ENCODE measurements at regions not wholly inside any gene's neighbourhood (a gene's known extent, or its start where the extent isn't known, plus 50 kb on each side); places are given as distances from the start of the nearest gene placed in this dataset.

GRCh38 chr4:11817088-11817487, 388.4 kb upstream of the HS3ST1 start (continued):
- TF ChIP-seq RBM34 (IDR thresholded peaks at IDR 0.05; ENCODE audit: borderline replicate concordance, insufficient read depth, low read length), result no peak
- no peak for TF ChIP-seq PRMT5 (CRISPR knock-in tag; IDR thresholded peaks at IDR 0.05)
- TF ChIP-seq SAFB (IDR thresholded peaks at IDR 0.05; ENCODE audit: borderline replicate concordance, low read depth, low read length), result no peak
- TF ChIP-seq SMARCA5 (IDR thresholded peaks at IDR 0.05), result no peak
- TF ChIP-seq ZKSCAN3 (CRISPR knock-in tag; IDR thresholded peaks at IDR 0.05), result no peak
- TF ChIP-seq HMG20A (CRISPR knock-in tag; conservative IDR thresholded peaks at IDR 0.05), result no peak
- TF ChIP-seq PPARD (CRISPR knock-in tag; IDR thresholded peaks at IDR 0.05), result no peak
- TF ChIP-seq FOXP1 (CRISPR knock-in tag; IDR thresholded peaks at IDR 0.05), result no peak
- TF ChIP-seq ZNF696 (CRISPR knock-in tag; conservative IDR thresholded peaks at IDR 0.05), result no peak
- no peak for TF ChIP-seq ARNT (IDR thresholded peaks at IDR 0.05)
- TF ChIP-seq PYGO2 (tag; IDR thresholded peaks at IDR 0.05), result no peak
- no peak for TF ChIP-seq ZNF280A (IDR thresholded peaks at IDR 0.05; ENCODE audit: low read depth, partially characterized antibody)
- TF ChIP-seq ZBTB17 (CRISPR knock-in tag; IDR thresholded peaks at IDR 0.05), result no peak
- TF ChIP-seq BRF1 (IDR thresholded peaks at IDR 0.05; ENCODE audit: borderline replicate concordance, extremely low read depth, insufficient read length), result no peak

Data from K562 (cell line).